ENCODE measurements at regions not wholly inside any gene's neighbourhood (a gene's known extent, or its start where the extent isn't known, plus 50 kb on each side); places are given as distances from the start of the nearest gene placed in this dataset.
"Not testable (repeated sequence)": the region's sequence is repeated elsewhere in the genome, so short reads cannot be mapped to it uniquely, and the experiment has no call there.

DNA sequence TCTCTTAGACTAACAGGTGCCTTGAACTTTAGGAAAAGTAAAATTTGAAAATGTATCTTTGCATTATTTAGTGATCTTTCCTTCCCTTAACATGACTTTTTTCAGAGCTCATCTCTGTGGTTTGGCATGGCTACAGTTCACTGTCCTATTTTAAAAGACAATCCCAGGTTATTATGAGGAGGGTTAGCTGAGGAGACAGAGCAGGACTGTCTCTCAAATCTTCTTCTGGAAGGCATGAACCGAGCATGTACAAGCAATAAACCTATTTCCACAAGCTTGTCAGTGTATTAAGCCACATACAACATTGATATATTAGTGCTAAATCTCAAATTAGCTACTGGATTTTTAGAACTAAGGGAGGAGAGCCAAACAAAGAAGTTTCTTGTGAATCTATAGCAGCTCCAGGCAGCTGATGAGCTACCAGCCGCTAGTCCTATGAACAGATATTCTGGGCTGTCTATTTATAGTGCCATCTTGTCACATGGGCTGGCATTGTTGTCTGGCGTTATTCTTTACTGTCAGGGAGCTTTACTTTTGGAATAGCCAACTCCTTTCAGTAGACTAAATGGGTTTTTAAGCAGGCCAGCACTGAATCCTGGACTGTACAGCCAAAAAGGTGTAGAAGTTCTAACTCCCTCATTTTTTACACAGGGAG lies 171.2 kb upstream of the ACTBL2 start:
- DNase-seq = no peak

GRCh38 chr5:57651127-57651526 lies 168.5 kb upstream of the ACTBL2 start:
- DNase-seq = no peak

DNA sequence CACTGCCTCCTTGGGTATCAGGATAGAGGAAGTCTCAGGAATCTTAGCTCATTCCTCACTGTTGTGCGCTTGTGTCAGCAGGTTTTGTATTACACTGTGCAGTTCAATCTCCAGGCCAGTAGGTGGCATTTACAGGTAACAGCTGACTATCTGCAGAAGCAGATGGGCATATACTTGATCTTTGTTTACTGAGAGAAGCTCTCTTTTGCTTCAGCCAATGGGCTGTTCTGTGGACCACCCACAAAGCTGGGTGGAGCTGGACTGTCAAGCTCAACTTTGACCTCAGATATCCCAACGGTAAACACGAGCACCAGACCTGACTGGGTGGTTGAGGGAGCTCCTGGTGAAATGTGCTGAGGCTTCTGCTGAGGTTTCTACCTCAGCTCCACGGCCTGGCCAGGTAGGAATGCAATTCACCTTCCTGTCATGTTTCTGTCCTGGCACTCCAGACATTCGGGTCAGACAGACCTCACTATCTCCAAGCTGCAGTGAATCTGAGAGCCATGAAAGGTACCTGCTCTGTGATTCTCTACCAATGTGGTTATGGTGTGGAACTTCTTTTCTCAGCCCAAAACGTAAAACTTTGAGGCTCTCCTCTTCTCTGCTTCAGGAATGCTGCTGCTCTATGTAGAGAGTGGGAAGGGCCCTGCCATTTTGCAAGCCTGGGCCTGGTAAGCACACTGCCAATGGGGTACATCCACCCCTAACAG lies 167.9 kb upstream of the ACTBL2 start:
- peak; percentile 4 for DNase-seq

- no peak for DNase-seq
These were observed 160.1 kb upstream of the ACTBL2 start for GRCh38 chr5:57642698-57643097.

GRCh38 chr5:57642066-57642465 lies 159.5 kb upstream of the ACTBL2 start:
- DNase-seq = no peak

GRCh38 chr5:57635146-57635777 lies 152.7 kb upstream of the ACTBL2 start:
- no peak for DNase-seq

DNA sequence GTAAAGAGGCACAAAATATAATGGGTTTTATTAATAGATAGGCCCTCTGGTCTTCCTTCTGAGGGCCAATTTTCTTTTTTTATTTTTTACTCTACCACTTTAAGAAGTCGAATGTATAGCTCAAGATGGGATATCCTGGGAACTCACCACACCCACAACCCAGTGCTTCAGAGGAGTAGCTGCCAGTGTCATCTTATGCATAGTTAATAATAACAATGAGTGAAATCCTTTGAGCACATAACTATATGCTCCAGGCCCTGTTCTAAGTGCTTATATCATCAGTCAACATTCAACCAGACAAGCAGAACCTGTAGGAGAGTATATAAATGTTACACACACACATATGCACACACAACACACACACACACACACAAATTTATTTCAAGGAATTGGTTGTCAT lies 150.3 kb upstream of the ACTBL2 start:
- no peak for DNase-seq

GRCh38 chr5:57631139-57631538 lies 148.5 kb upstream of the ACTBL2 start:
- not testable (repeated sequence) for DNase-seq

GRCh38 chr5:57627661-57628060 lies 145.1 kb upstream of the ACTBL2 start:
- DNase-seq = no peak

DNA sequence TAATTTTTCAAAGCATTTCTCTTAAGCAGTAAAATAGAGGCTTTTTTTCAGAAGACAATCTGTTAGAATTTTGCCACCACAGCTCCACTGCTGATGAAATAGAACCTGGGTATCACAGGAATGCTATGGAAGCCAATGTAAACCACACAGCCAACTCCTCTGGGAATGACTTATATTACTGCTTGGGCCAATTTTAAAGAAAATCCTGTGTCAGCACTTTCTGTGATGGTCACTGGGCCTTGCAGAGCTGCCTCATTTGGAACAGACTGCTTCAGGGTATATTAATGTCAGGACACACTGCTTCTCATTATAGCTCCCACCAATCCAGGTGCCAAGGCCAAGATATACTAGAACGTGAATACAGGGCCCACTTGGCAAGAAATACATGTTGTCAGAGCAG lies 144.1 kb upstream of the ACTBL2 start:
- no peak for DNase-seq

- DNase-seq = no peak
These were observed 139.0 kb upstream of the ACTBL2 start for GRCh38 chr5:57621624-57622023.

DNA sequence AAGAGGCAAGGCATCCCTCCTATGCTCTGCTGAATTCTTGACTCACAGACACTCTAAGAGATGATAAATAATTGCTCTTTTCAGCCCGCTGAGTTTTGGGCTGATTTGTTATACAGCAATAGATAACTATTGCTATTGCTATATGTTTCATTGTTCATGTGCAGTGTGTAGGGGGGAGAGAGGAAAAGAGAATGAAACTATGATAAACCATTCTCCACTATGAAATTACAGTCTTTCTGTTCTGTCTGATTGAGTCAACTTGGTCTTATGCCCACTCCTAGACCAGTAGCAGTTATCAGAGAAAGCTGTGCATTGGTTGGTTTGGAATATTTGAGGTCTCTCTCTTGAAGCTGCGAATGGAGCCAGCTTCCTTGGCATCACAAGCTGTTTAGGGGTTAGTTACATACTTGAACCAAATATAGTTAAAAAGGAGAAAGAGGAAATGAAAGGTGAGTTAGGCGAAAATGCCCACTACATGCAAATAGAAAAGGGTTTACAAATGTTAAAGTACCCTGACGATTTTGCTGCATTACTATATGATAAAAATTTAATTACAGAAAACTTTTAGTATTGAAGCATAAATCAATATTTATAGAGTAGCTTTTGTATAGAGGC lies 136.3 kb upstream of the ACTBL2 start:
- no peak for DNase-seq

DNA sequence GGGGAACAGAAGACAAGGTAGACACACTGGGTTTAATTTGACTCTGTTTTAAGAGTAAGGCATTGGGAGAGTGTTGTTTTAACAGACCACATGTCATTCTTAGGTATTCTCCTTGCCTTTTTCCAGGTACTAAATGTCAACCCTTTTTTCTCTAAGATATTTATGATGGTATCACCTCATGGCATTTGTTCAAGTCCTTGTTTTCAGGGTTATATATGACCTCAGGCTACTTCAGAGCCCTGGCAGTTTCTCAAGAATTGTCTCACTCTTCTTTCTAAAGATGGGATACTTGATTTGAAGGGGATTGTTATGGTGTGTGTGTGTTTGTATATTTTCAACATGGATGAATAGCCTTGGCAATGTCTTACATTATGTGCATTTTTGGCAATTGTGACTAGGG lies 131.1 kb upstream of the ACTBL2 start:
- no peak for DNase-seq

- no peak for DNase-seq
These were observed 128.6 kb upstream of the ACTBL2 start for GRCh38 chr5:57611177-57611576.

DNA sequence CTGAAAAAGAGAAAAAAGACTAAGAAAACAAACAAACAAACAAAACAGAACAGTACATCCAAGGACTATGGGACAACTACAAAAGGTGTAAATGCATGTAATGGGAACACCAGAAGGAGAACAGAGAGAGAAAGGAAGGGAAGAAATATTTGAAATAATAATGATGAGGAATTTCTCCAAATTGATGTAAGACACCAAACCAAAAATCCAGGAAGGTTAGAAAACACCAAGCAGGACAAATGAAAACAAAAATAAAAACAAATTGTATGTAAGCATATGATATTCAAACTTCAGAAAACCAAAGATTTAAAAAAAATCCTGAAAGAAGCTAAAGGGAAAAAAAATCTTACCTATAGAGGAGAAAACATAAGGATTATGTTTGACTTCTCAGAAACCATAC lies 125.9 kb upstream of the ACTBL2 start:
- no peak for DNase-seq

DNA sequence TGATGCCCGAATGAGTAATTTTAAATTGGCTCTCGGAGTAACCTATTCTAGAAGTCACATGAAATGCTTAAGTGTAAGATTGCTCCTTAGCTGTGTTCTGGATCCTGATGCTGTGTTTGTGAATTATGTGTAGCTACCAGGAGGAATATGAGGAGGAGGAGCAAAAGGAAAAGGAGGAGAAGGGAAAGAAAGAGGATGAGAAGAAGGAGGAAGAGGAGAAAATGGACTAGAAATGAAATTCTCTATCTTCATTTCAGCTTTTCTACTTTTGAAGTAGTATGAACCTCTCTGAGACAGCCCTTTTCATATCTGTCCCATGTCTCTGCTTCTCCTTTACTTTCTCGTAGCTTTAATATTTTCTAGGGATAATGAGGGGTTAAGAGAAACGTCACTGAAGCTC lies 119.4 kb upstream of the ACTBL2 start:
- DNase-seq = no peak

GRCh38 chr5:57600321-57600720 lies 117.7 kb upstream of the ACTBL2 start:
- DNase-seq = no peak

- DNase-seq = peak; percentile 56
These were observed 116.1 kb upstream of the ACTBL2 start for GRCh38 chr5:57598756-57599155.

GRCh38 chr5:57598097-57598496 lies 115.5 kb upstream of the ACTBL2 start:
- DNase-seq = no peak

- no peak for DNase-seq
These were observed 112.9 kb upstream of the ACTBL2 start for GRCh38 chr5:57595523-57595991.

DNA sequence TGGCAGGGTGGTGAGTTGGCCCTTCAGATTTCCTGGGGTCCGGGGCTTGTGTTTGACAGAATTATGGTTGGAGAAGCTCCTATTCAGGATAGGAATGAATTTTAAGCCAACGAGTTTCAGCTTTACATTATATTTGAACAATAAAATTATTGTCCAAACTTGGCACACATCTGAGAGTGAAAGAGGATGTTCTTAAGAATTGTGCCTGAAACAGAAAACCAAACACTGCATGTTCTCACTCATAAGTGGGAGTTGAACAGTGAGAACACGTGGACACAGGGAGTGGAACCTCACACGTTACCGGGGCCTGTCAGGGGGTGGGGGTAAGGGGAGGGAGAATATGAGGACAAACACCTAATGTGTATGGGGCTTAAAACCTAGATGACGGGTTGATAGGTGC lies 111.8 kb upstream of the ACTBL2 start:
- DNase-seq = no peak

GRCh38 chr5:57592236-57592635 lies 109.6 kb upstream of the ACTBL2 start:
- no peak for DNase-seq

DNA sequence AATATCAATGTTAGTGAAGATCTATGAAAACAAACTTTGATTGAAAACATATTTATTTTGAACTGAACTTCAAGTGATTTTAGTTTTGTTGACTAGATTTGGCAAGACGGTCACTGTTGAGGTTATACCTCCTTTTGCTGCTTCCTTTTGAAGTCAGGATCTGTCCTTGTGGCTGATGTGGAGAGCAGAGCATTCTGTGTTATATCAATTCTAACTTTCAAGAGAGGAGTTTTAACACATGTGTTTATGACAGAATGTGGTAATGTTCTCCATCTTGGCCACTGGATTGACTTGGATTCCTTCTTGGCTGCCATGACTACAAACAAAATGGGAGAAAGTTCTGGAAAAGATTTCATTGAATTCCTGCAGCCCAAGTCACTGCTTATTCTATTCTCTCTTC lies 104.0 kb upstream of the ACTBL2 start:
- DNase-seq = no peak

DNA sequence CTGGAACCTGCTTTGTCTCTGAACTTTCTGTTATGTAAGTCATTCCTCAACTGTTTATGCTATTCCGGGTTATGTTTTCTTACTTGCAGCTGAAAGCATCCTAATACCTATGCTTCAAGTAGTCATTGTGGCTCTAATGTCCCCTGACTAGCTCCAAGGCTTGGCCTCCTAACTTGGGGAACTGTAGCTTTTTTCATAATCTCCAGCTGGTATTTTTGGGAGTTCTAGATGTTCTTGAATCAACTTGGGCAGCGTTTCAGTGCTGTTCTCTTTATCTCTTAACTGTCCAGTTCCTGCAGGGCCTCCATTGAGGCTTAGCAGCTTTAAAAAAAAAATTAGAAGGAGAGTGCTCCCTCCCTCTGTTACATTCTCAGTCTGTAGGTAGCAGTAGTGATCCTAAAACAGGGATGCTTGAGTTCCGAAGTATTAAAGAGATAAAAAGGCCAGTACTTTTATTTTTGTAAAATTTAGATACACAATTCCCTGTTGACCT lies 100.0 kb upstream of the ACTBL2 start:
- DNase-seq = no peak
